ENCODE measurements at regions not wholly inside any gene's neighbourhood (a gene's known extent, or its start where the extent isn't known, plus 50 kb on each side); places are given as distances from the start of the nearest gene placed in this dataset.
"Not testable (repeated sequence)": the region's sequence is repeated elsewhere in the genome, so short reads cannot be mapped to it uniquely, and the experiment has no call there.

- TF ChIP-seq POLR2A (IDR thresholded peaks at IDR 0.05) (no peak), CTCF (IDR thresholded peaks at IDR 0.05 in 8 of 11, conservative IDR thresholded peaks at IDR 0.05 in 3 of 11) (no peak), POLR2AphosphoS5 (IDR thresholded peaks at IDR 0.05) (no peak)
- no peak for DNase-seq
- Histone ChIP-seq H3K4me3 (no peak overlapping the region), H3K4me1 (no peaks in the 10 kb centered on the region), H3K36me3 (no peaks in the 10 kb centered on the region), H3K27ac (no peak overlapping the region), H3K27me3 (replicated peaks in 1 of 7) (no peaks in the 10 kb centered on the region), H3K9me3 (peaks cover 0 to 16% (median 0%) of the 10 kb centered on the region in 8 donors)
- 78 to 90% (median 87%) methylated on average over 5 of the region's 5 CpGs for WGBS, 5 donors
- intact Hi-C loops (cut with DNase I; ENCODE audit: low total_unique reads), result no loop called here
Measured at GRCh38 chr2:125658583-125658982, 997.4 kb upstream of the GYPC start.

GRCh38 chr2:125660369-125660768 lies 995.6 kb upstream of the GYPC start:
- H3K4me1 ChIP-seq; H3K27me3 ChIP-seq (replicated peaks in 1 of 7); H3K36me3 ChIP-seq; H3K27ac ChIP-seq; intact Hi-C loops (cut with DNase I; ENCODE audit: low total_unique reads); H3K4me3 ChIP-seq; DNase-seq: not testable (repeated sequence)
- H3K9me3 ChIP-seq, result peaks cover 0 to 23% (median 0%) of the 10 kb centered on the region in 8 donors
- WGBS, 5 donors, result 40 to 75% (median 47%) methylated on average over 1 of the region's 1 CpG

- intact Hi-C loops (cut with DNase I; ENCODE audit: low total_unique reads), result no loop called here
Measured at GRCh38 chr2:125667630-125668029, 988.3 kb upstream of the GYPC start.

GRCh38 chr2:125679903-125680302 lies 976.1 kb upstream of the GYPC start:
- Histone ChIP-seq H3K36me3 (no peaks in the 10 kb centered on the region), H3K9me3 (peaks cover 0 to 19% (median 0%) of the 10 kb centered on the region in 8 donors), H3K4me3 (no peak overlapping the region), H3K27me3 (replicated peaks in 1 of 7) (no peaks in the 10 kb centered on the region), H3K4me1 (no peaks in the 10 kb centered on the region), H3K27ac (no peak overlapping the region)
- TF ChIP-seq POLR2AphosphoS5 (IDR thresholded peaks at IDR 0.05) (no peak), CTCF (IDR thresholded peaks at IDR 0.05 in 8 of 11, conservative IDR thresholded peaks at IDR 0.05 in 3 of 11) (no peak), POLR2A (IDR thresholded peaks at IDR 0.05) (no peak)
- WGBS, 5 donors, result 80 to 100% (median 84%) methylated on average over 3 to 4 of the region's 4 CpGs
- DNase-seq, result no peak
- intact Hi-C loops (cut with DNase I; ENCODE audit: low total_unique reads), result no loop called here

More at GRCh38 chr2:125667630-125668029, 988.3 kb upstream of the GYPC start:
- 63 to 83% (median 68%) methylated on average over 3 of the region's 3 CpGs for WGBS, 5 donors
- Histone ChIP-seq H3K27me3 (replicated peaks in 1 of 7) (no peaks in the 10 kb centered on the region), H3K27ac (no peak overlapping the region), H3K9me3 (peaks cover 0 to 11% (median 0%) of the 10 kb centered on the region in 8 donors), H3K4me3 (no peak overlapping the region), H3K36me3 (no peaks in the 10 kb centered on the region), H3K4me1 (no peaks in the 10 kb centered on the region)
- no peak for DNase-seq
- no peak for TF ChIP-seq POLR2A (IDR thresholded peaks at IDR 0.05)
- TF ChIP-seq POLR2AphosphoS5 (IDR thresholded peaks at IDR 0.05), result no peak

- H3K27me3 ChIP-seq (replicated peaks in 1 of 7), result no peaks in the 10 kb centered on the region
- H3K4me3 ChIP-seq, result no peak overlapping the region
- no peak for TF ChIP-seq CTCF (IDR thresholded peaks at IDR 0.05 in 8 of 11, conservative IDR thresholded peaks at IDR 0.05 in 3 of 11)
- TF ChIP-seq POLR2AphosphoS5 (IDR thresholded peaks at IDR 0.05), result no peak
- TF ChIP-seq POLR2A (IDR thresholded peaks at IDR 0.05), result no peak
- H3K36me3 ChIP-seq, result no peaks in the 10 kb centered on the region
- H3K27ac ChIP-seq, result no peak overlapping the region
- 84 to 93% (median 88%) methylated on average over 4 of the region's 4 CpGs for WGBS, 5 donors
- no peaks in the 10 kb centered on the region for H3K4me1 ChIP-seq
- intact Hi-C loops (cut with DNase I; ENCODE audit: low total_unique reads), result no loop called here
- DNase-seq, result no peak
- H3K9me3 ChIP-seq, result peaks cover 0 to 19% (median 0%) of the 10 kb centered on the region in 8 donors
Measured at GRCh38 chr2:125680809-125681208, 975.1 kb upstream of the GYPC start.

Data from spleen (tissue), 11 donors.